PFSK-1 (cell line): ENCODE measurements at regions not wholly inside any gene's neighbourhood (a gene's known extent, or its start where the extent isn't known, plus 50 kb on each side); places are given as distances from the start of the nearest gene placed in this dataset.

ENCODE experiments used
- POLR2AphosphoS5 ChIP-seq: IDR thresholded peaks from 2 replicates; pipeline ENCODE4 v1.6.1; 2012; ENCODE audit warnings: low read depth, mild to moderate bottlenecking, control low read depth, low read length, moderate library complexity
- SIN3A ChIP-seq: IDR thresholded peaks from 2 replicates; pipeline ENCODE4 v1.6.1; 2012; ENCODE audit warnings: mild to moderate bottlenecking, low read length, moderate library complexity, borderline replicate concordance; ENCODE audit not compliant: insufficient read depth
- TAF1 ChIP-seq: IDR thresholded peaks from 2 replicates; pipeline ENCODE4 v1.6.1; 2012; ENCODE audit warnings: low read length, control low read depth, borderline replicate concordance; ENCODE audit not compliant: insufficient read depth
- TF ChIP-seq, protein P1 (sequence below), 2 experiments: IDR thresholded peaks; 2 replicates each; pipeline versions ENCODE4 v1.6.1 to v1.8.0; 2011 to 2012; ENCODE audit warnings: low read depth in 2 of 2, low read length in 2 of 2, control low read depth in 1 of 2, inconsistent platforms in 1 of 2, mild to moderate bottlenecking in 1 of 2, moderate library complexity in 1 of 2; ENCODE audit not compliant: insufficient read depth in 1 of 2

DNA sequence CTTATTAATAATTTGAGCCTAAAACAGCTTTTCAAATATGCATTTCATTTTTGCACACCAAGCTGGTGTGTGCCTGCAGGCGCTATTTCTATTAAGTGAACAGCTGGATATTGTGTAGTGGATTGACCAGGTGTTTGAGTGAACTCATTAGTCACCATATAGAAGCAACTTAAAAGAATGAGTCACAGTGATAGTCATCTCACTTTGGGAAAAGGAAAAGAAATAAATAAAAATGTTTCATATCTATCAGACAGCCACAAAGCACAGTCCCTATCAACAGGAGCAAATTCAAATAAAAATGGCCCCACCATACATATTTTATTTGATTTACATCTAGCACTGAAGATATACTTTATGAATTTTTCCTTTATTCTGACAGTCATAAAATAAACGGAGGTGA, 456.5 kb upstream of the CDH9 start:
- TF ChIP-seq POLR2AphosphoS5 = no peak
- no peak for TF ChIP-seq TAF1
- TF ChIP-seq, protein P1, sequence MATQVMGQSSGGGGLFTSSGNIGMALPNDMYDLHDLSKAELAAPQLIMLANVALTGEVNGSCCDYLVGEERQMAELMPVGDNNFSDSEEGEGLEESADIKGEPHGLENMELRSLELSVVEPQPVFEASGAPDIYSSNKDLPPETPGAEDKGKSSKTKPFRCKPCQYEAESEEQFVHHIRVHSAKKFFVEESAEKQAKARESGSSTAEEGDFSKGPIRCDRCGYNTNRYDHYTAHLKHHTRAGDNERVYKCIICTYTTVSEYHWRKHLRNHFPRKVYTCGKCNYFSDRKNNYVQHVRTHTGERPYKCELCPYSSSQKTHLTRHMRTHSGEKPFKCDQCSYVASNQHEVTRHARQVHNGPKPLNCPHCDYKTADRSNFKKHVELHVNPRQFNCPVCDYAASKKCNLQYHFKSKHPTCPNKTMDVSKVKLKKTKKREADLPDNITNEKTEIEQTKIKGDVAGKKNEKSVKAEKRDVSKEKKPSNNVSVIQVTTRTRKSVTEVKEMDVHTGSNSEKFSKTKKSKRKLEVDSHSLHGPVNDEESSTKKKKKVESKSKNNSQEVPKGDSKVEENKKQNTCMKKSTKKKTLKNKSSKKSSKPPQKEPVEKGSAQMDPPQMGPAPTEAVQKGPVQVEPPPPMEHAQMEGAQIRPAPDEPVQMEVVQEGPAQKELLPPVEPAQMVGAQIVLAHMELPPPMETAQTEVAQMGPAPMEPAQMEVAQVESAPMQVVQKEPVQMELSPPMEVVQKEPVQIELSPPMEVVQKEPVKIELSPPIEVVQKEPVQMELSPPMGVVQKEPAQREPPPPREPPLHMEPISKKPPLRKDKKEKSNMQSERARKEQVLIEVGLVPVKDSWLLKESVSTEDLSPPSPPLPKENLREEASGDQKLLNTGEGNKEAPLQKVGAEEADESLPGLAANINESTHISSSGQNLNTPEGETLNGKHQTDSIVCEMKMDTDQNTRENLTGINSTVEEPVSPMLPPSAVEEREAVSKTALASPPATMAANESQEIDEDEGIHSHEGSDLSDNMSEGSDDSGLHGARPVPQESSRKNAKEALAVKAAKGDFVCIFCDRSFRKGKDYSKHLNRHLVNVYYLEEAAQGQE (IDR thresholded peaks at IDR 0.05; ENCODE audit: insufficient read depth in 1 of 2, low read depth in 2 of 2, low read length in 2 of 2) = no peak
- no peak for TF ChIP-seq SIN3A
